Right lobe of liver (tissue), 4 donors: ENCODE measurements at regions not wholly inside any gene's neighbourhood (a gene's known extent, or its start where the extent isn't known, plus 50 kb on each side); places are given as distances from the start of the nearest gene placed in this dataset.

Experiments
- POLR2A ChIP-seq: fragments of 450-650 bp; IDR thresholded peaks from one replicate; pipeline ENCODE4 v1.6.1; 2017; ENCODE audit warnings: antibody characterized with exemption, mild to moderate bottlenecking
- TF ChIP-seq, protein P1 (sequence below), 4 donors: fragments of 200-600 bp in 3 of 4; fragments of 450-650 bp in 1 of 4; IDR thresholded peaks; one replicate each; pipeline versions ENCODE4 v1.5.1 to v1.8.0; 2016 to 2022; ENCODE audit warnings: antibody characterized with exemption in 4 of 4, mild to moderate bottlenecking in 2 of 4
- donor health status: DM: no; HTN: no; CAD: no.
- donor health status: DM: no; HTN: no; CAD: no.
- donor health status: DM: no; HTN: yes; CAD: no.

DNA sequence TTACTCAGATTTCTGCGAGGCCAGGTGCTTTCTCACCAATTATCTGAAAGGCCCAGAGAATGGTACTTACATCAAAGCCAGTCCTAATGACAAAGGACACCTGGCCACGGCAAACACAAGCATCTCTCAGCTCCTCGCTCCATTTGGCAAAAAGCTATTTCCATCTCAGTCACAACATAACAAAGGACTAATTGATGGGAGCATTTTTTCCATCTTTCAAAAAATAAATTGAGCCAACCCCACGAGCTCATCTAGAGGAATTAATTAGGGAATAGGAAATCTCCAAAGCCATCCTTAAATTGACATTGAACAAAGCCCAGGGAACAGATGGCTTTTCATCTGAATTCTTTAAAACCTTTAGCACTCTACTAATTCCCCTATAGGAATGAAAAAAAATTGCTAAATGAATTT is 236.7 kb downstream of the HAO1 start:
- TF ChIP-seq POLR2A, result no peak
- TF ChIP-seq, protein P1, sequence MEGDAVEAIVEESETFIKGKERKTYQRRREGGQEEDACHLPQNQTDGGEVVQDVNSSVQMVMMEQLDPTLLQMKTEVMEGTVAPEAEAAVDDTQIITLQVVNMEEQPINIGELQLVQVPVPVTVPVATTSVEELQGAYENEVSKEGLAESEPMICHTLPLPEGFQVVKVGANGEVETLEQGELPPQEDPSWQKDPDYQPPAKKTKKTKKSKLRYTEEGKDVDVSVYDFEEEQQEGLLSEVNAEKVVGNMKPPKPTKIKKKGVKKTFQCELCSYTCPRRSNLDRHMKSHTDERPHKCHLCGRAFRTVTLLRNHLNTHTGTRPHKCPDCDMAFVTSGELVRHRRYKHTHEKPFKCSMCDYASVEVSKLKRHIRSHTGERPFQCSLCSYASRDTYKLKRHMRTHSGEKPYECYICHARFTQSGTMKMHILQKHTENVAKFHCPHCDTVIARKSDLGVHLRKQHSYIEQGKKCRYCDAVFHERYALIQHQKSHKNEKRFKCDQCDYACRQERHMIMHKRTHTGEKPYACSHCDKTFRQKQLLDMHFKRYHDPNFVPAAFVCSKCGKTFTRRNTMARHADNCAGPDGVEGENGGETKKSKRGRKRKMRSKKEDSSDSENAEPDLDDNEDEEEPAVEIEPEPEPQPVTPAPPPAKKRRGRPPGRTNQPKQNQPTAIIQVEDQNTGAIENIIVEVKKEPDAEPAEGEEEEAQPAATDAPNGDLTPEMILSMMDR (IDR thresholded peaks at IDR 0.05), result no peak
